Body of pancreas (tissue), 4 donors: ENCODE measurements at regions not wholly inside any gene's neighbourhood (a gene's known extent, or its start where the extent isn't known, plus 50 kb on each side); places are given as distances from the start of the nearest gene placed in this dataset.
A peak's percentile ranks its signal among the peaks of the same experiment; 100 is the strongest.

Source experiments
- ATAC-seq: fragments of 150-250 bp; one replicate; pipeline ENCODE4 v1.9.1; 2016
- DNase-seq, 4 donors: peaks; one replicate each; pipeline ENCODE4 v3.0.0-alpha.2; 2019
- H3K27ac ChIP-seq, 4 donors: fragments of 200-600 bp; sonication (generic); 1 replicate in 3 of 4; 2 replicates in 1 of 4; pipeline versions ENCODE4 v1.5.1 to v1.6.1; 2016 to 2019; ENCODE audit warnings: mild to moderate bottlenecking in 1 of 4, mixed read lengths in 1 of 4, moderate library complexity in 1 of 4
- H3K27me3 ChIP-seq, 2 donors: fragments of 200-600 bp; sonication (generic); one replicate each; pipeline ENCODE4 v1.6.0; 2016; ENCODE audit warnings: mild to moderate bottlenecking in 1 of 2
- H3K36me3 ChIP-seq, 2 donors: fragments of 200-600 bp; sonication (generic); replicated peaks in 1 of 2; 2 replicates each; pipeline ENCODE4 v1.5.1; 2016; ENCODE audit warnings: low read depth in 2 of 2; ENCODE audit not compliant: insufficient read depth in 1 of 2
- H3K4me1 ChIP-seq: fragments of 200-600 bp; sonication (generic); one replicate; pipeline ENCODE4 v1.6.0; 2016
- H3K4me3 ChIP-seq, 2 donors: fragments of 200-600 bp; sonication (generic); 1 replicate in 1 of 2; 2 replicates in 1 of 2; pipeline ENCODE4 v1.5.1; 2016 to 2019
- H3K9me3 ChIP-seq, 3 donors: fragments of 200-600 bp; sonication (generic); 1 replicate in 2 of 3; 2 replicates in 1 of 3; pipeline ENCODE4 v1.5.1; 2016
- POLR2A ChIP-seq, 3 donors: fragments of 450-650 bp; IDR thresholded peaks; one replicate each; pipeline ENCODE4 v1.6.1; 2016; ENCODE audit warnings: antibody characterized with exemption in 3 of 3, mild to moderate bottlenecking in 2 of 3
- WGBS, 2 donors: methylation state at CpG; one replicate each; pipeline ENCODE4 v1.1.5; 2017; 5-methylcytosine and 5-hydroxymethylcytosine counted together
- intact Hi-C: fragments of 100-400 bp; cut with DNase I; formaldehyde crosslinking; loops from one replicate; pipeline ENCODE4 v1.15.1; 2023
- TF ChIP-seq, protein P1 (sequence below), 7 experiments: fragments of 450-650 bp in 4 of 7; fragments of 200-600 bp in 3 of 7; sonication (generic) in 3 of 7; IDR thresholded peaks; one replicate each; pipeline ENCODE4 v1.5.1; 2016 to 2019; ENCODE audit warnings: antibody characterized with exemption in 7 of 7

DNA sequence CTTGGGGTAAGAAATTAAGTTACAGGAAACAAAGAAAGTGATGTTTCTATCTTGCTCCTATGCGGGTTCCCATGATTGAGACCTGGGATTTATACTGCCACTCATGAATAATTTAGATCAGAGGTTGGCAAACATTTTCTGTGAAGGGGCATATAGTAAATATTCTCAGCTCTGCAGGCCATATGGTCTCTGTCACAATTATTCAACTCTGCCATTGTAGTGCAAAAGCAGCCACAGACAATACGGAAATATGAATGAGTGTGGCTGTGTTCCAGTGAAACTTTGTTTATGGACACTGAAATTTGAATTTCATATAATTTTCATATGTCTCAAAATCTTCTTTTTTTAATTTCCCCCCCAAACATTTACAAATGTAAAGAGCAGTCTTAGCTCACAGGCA lies 127.2 kb downstream of the FOXD2 start:
- no peak overlapping the region for H3K27ac ChIP-seq
- WGBS, 2 donors, result 94 to 96% methylated on average over 2 of the region's 2 CpGs
- no peak overlapping the region for H3K4me3 ChIP-seq
- ATAC-seq (no peak), DNase-seq (no peak)
- no peaks in the 10 kb centered on the region for H3K36me3 ChIP-seq
- intact Hi-C loops, result no loop called here
- H3K27me3 ChIP-seq, result no peaks in the 10 kb centered on the region
- H3K9me3 ChIP-seq, result no peaks in the 10 kb centered on the region
- peaks cover 14% of the 10 kb centered on the region for H3K4me1 ChIP-seq
- no peak for TF ChIP-seq POLR2A (IDR thresholded peaks at IDR 0.05)
- TF ChIP-seq, protein P1, sequence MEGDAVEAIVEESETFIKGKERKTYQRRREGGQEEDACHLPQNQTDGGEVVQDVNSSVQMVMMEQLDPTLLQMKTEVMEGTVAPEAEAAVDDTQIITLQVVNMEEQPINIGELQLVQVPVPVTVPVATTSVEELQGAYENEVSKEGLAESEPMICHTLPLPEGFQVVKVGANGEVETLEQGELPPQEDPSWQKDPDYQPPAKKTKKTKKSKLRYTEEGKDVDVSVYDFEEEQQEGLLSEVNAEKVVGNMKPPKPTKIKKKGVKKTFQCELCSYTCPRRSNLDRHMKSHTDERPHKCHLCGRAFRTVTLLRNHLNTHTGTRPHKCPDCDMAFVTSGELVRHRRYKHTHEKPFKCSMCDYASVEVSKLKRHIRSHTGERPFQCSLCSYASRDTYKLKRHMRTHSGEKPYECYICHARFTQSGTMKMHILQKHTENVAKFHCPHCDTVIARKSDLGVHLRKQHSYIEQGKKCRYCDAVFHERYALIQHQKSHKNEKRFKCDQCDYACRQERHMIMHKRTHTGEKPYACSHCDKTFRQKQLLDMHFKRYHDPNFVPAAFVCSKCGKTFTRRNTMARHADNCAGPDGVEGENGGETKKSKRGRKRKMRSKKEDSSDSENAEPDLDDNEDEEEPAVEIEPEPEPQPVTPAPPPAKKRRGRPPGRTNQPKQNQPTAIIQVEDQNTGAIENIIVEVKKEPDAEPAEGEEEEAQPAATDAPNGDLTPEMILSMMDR (IDR thresholded peaks at IDR 0.05), result no peak

GRCh38 chr1:47565676-47566075 lies 127.8 kb downstream of the FOXD2 start:
- intact Hi-C loops, result no loop called here
- no peaks in the 10 kb centered on the region for H3K27me3 ChIP-seq
- WGBS, 2 donors, result 39 to 61% methylated on average over 2 to 8 of the region's 8 CpGs
- no peaks in the 10 kb centered on the region for H3K36me3 ChIP-seq
- no peak overlapping the region for H3K4me3 ChIP-seq
- TF ChIP-seq POLR2A (IDR thresholded peaks at IDR 0.05), result no peak
- TF ChIP-seq, protein P1 (IDR thresholded peaks at IDR 0.05), result no peak
- peaks cover 9% of the 10 kb centered on the region for H3K4me1 ChIP-seq
- ATAC-seq, result no peak
- no peak for DNase-seq
- H3K9me3 ChIP-seq, result no peaks in the 10 kb centered on the region
- H3K27ac ChIP-seq, result no peak overlapping the region

DNA sequence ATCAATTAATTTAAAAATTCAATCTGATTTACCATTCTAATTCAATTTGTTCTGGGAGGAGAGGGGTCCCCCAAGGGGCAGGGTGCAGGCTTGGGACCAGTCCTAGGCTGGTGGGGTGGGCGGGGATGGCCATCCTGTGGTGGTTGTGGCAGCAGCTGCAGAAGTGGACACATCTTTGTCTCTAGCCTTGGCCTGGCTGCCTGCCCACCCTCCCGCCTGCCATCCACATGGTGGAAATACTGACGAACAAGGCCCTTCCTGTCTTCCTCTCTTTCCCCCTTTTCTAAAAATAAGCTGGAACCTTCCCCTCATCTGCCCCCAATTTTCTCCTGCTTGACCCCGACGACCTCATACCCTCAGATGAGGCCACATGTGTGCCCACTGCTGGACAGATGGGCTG lies 130.9 kb downstream of the FOXD2 start:
- Histone ChIP-seq H3K4me3 (no peak overlapping the region), H3K27ac (no peak overlapping the region), H3K36me3 (no peaks in the 10 kb centered on the region), H3K9me3 (no peaks in the 10 kb centered on the region), H3K27me3 (no peaks in the 10 kb centered on the region), H3K4me1 (peaks cover 7% of the 10 kb centered on the region)
- no peak for TF ChIP-seq POLR2A (IDR thresholded peaks at IDR 0.05)
- TF ChIP-seq, protein P1 (IDR thresholded peaks at IDR 0.05), result no peak
- DNase-seq (no peak), ATAC-seq (no peak)
- intact Hi-C loops, result no loop called here
- WGBS, 2 donors, result 56 to 59% methylated on average over 5 of the region's 5 CpGs

- TF ChIP-seq, protein P1 (IDR thresholded peaks at IDR 0.05), result no peak
- no peak for TF ChIP-seq POLR2A (IDR thresholded peaks at IDR 0.05)
- 68 to 69% methylated on average over 5 of the region's 5 CpGs for WGBS, 2 donors
- no peaks in the 10 kb centered on the region for H3K27me3 ChIP-seq
- no peaks in the 10 kb centered on the region for H3K36me3 ChIP-seq
- intact Hi-C loops, result no loop called here
- H3K9me3 ChIP-seq, result no peaks in the 10 kb centered on the region
- ATAC-seq, result no peak
- no peak overlapping the region for H3K27ac ChIP-seq
- no peak for DNase-seq
- peaks cover 7% of the 10 kb centered on the region for H3K4me1 ChIP-seq
- H3K4me3 ChIP-seq, result no peak overlapping the region
Observed at GRCh38 chr1:47569261-47569660, 131.4 kb downstream of the FOXD2 start.

DNA sequence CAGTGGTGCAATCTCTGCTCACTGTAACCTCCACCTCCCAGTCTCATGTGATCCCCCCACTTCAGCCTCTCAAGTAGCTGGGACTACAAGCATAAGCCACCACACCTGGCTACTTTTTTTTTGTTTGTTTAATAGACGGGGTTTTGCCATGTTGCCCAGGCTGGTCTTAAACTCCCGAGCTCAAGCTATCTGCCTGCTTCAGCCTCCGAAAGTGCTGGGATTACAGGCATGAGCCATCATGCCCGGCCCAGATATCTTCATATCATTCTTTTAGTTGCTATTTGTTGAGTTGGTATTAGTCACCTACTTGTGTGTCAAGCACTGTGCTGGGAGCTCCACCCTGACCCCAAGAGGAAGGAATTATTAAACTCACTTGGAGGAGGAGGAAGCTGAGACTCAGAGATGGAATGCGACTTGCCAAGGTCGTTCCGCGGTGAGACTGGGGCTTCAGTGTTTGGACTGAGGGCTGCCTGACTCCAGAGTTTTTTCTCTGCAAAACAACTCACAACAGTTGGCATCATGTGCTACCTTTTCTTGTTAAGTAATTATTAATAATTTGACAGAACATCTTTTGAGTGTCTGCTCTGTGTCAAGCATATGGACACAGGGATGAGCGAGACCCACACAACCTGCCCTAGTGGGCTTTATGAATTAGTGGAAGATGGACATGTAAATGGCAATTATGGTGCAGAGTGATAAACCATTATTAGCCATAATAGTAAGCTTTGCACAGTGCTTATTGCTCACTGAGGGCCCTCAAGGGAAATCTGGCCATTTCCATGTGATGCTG lies 132.0 kb downstream of the FOXD2 start:
- TF ChIP-seq, protein P1 (IDR thresholded peaks at IDR 0.05), result peak in 5 of 7 experiments; percentile 26 to 74 (median 51)
- no peak for TF ChIP-seq POLR2A (IDR thresholded peaks at IDR 0.05)
- DNase-seq (peak; percentile 42 to 72 (median 60)), ATAC-seq (peak; percentile 89)

More for the DNA sequence above, 132.0 kb downstream of the FOXD2 start:
- H3K4me3 ChIP-seq, result no peak overlapping the region
- WGBS, 2 donors, result 15 to 21% methylated on average over 8 to 9 of the region's 9 CpGs
- peaks cover 7% of the 10 kb centered on the region for H3K4me1 ChIP-seq
- no peak overlapping the region for H3K27ac ChIP-seq
- intact Hi-C loops, result no loop called here
- no peaks in the 10 kb centered on the region for H3K36me3 ChIP-seq
- H3K27me3 ChIP-seq, result no peaks in the 10 kb centered on the region
- H3K9me3 ChIP-seq, result no peaks in the 10 kb centered on the region
